GM12864 (cell line): ENCODE measurements at regions not wholly inside any gene's neighbourhood (a gene's known extent, or its start where the extent isn't known, plus 50 kb on each side); places are given as distances from the start of the nearest gene placed in this dataset.

ENCODE experiments used
- DNase-seq: peaks from one replicate; pipeline ENCODE4 v3.0.0-alpha.2; 2011; ENCODE audit warnings: low read depth
- H3K4me3 ChIP-seq: 2 replicates; pipeline ENCODE4 v1.5.1; 2011; ENCODE audit warnings: mild to moderate bottlenecking, low read depth, low read length, control low read depth
- TF ChIP-seq, protein P1 (sequence below): IDR thresholded peaks from 2 replicates; pipeline ENCODE4 v1.5.1; 2011; ENCODE audit warnings: low read depth, mild to moderate bottlenecking, moderate library complexity, low read length, control low read depth, inconsistent platforms; ENCODE audit errors: missing control alignments

DNA sequence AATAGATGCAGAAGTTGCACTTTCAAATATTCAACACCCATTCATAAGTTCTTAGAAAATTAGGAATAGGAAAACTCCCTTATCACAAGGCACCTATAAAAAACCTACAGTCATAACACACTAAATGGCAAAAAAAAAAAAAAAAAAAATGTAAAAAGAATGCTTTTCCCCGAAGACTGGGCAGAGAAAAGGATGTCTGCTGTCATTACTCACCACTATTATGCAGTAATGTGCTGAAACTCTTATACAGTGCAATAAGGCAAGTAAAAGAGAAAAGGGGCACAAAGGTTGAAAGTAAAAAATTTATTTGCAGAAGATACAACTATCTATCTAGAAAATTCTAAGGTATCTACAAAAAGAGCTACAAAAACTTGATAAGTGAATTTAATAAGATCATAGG, 607.8 kb upstream of the ARID1B start:
- DNase-seq, result no peak
- TF ChIP-seq, protein P1, sequence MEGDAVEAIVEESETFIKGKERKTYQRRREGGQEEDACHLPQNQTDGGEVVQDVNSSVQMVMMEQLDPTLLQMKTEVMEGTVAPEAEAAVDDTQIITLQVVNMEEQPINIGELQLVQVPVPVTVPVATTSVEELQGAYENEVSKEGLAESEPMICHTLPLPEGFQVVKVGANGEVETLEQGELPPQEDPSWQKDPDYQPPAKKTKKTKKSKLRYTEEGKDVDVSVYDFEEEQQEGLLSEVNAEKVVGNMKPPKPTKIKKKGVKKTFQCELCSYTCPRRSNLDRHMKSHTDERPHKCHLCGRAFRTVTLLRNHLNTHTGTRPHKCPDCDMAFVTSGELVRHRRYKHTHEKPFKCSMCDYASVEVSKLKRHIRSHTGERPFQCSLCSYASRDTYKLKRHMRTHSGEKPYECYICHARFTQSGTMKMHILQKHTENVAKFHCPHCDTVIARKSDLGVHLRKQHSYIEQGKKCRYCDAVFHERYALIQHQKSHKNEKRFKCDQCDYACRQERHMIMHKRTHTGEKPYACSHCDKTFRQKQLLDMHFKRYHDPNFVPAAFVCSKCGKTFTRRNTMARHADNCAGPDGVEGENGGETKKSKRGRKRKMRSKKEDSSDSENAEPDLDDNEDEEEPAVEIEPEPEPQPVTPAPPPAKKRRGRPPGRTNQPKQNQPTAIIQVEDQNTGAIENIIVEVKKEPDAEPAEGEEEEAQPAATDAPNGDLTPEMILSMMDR, result no peak
- no peak overlapping the region for H3K4me3 ChIP-seq

DNA sequence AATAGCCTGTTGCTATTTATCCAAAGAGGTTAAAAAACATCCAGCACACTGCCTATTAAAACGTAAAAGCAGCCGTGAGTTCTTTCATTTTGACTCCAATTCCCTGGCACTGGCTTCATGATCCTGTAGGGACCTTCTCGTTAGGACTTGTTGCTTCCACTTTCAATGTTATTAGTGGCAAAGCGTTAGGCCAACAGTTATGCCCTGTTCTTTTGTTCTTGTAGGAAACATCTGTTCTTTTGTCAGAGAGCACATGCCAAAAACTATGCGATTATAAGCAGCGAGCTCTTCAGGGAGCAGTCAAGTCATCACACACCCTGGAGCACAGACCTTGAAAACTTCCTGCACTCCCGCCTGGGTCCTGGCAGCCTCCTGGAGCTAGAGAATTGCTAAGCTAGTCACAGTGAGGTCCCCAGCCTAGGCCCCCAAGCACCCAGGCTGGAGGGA, 609.5 kb upstream of the ARID1B start:
- DNase-seq, result no peak
- H3K4me3 ChIP-seq, result no peak overlapping the region
- TF ChIP-seq, protein P1, result no peak

DNA sequence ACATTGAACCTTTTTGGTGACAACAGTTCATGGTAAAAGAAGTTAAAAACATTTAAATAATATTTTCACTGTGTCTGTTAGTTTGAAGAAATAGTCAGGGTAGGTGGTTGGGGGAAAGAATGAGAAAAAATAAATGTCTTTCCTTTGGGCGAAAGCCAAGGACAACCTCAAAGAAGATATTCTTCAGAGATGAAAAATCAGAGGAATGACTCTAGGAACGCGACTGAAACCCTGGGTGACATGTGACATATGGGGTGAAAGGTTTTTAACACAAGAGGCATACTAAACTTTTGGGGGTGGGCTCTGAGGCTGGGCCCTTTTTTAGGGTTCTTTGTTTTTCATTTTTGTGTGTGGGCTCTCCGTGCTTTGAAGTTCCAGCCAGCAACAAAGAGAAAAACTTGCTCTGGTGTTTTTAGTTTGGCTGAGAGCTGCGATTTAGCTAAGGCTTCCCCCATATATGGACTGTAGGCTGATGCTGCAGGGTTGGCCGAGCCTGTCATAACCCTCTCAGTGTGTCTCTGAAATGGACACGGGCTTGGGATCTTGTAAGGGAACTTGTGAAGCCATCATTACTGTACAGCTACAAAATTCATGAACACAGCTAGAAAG, 610.1 kb upstream of the ARID1B start:
- H3K4me3 ChIP-seq, result no peak overlapping the region
- no peak for DNase-seq
- TF ChIP-seq, protein P1, result no peak

DNA sequence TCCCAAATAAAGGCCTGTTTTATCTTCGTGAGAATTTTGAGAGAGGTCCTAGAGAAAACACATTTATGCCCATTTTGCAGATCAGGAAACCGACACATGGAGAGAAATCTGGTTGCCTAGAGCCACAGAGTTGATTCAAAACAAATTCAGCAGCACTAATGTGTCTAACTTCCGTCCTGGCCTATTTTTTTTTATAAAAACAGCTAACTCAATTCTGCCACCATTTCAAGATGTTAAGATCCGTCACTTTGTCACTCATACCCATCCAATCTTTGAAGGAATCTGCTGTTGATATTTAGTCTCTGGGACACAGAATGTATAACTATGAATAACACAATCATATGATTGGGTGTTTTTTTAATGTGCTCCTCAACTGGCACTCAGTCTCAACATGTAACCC, 611.1 kb upstream of the ARID1B start:
- DNase-seq, result no peak
- TF ChIP-seq, protein P1, result no peak
- no peak overlapping the region for H3K4me3 ChIP-seq

DNA sequence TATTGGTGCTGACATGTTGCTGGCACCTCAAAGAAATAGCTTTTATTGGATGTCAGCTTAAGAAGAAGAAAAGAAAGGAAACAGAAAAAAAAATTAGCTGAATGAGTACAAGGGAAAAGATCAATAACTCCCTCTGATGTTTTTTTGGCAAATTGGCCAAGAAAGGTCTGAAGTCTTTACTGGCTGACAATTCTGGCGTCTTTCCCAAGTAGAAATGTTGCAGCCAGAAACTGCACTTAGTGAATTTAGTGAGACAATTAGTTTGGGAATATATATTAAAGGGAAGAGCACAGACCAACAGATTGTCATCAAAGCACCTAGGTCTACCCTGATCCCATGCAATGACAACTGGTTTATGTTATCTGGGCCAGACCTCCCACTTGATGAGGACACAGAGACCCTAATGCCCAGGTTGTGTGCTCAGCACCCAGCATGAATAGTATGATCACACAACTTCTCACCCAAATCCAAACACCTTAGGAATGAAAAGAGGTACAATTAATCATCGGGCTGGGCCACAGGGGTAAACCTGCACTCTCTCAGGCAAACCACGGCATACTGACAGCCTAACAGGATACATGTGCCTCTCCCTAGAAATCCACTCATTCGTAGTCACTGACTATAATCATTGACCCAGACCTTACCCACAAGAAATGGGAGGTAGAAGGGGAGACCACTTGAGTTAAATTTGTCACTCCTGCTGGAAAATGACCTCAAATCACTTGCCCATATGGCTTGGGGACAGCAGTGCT, 612.3 kb upstream of the ARID1B start:
- DNase-seq, result no peak
- H3K4me3 ChIP-seq, result no peak overlapping the region
- TF ChIP-seq, protein P1, result no peak

DNA sequence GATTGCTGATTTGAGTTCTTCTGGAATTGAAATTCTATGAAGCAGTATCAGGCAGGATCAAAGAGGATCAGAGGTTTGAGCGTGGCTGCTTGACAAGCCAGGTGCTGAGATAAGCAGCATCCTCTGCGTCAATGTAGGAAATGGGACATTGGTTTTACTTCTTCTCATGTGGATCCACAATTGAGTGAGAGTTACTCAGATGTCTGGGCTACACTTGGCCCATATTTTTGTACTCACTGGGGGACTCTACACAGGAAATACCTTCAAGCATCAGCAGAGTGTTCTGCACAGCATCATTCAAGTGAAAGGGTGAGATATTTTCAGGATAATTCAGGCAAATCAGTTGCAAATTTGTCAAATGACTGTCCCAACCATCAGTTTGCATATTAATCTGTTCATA, 613.9 kb upstream of the ARID1B start:
- DNase-seq, result no peak
- H3K4me3 ChIP-seq, result no peak overlapping the region
- TF ChIP-seq, protein P1, result no peak
